ENCODE measurements at regions not wholly inside any gene's neighbourhood (a gene's known extent, or its start where the extent isn't known, plus 50 kb on each side); places are given as distances from the start of the nearest gene placed in this dataset.

- H3K4me3 Mint-ChIP-seq (ENCODE audit: unreplicated experiment): no peak overlapping the region
- no TSS peak for BruUV-seq (replicated peaks)
- H3K4me1 Mint-ChIP-seq (ENCODE audit: insufficient read depth, unreplicated experiment): no peaks in the 10 kb centered on the region
- CTCF ChIA-PET: no interaction called here
- intact Hi-C loops (cut with micrococcal nuclease): no loop called here
- no peaks in the 10 kb centered on the region for H3K36me3 Mint-ChIP-seq (ENCODE audit: insufficient read depth, unreplicated experiment)
- POLR2A ChIA-PET: no interaction called here
- no peak for DNase-seq (ENCODE audit: unreplicated experiment)
- no peaks in the 10 kb centered on the region for H3K27me3 Mint-ChIP-seq (ENCODE audit: insufficient read depth, unreplicated experiment)
- peaks cover 30% of the 10 kb centered on the region for H3K9me3 Mint-ChIP-seq (ENCODE audit: unreplicated experiment)
- no peak overlapping the region for H3K27ac Mint-ChIP-seq (ENCODE audit: low read depth, unreplicated experiment)
- TF ChIP-seq, protein P1, sequence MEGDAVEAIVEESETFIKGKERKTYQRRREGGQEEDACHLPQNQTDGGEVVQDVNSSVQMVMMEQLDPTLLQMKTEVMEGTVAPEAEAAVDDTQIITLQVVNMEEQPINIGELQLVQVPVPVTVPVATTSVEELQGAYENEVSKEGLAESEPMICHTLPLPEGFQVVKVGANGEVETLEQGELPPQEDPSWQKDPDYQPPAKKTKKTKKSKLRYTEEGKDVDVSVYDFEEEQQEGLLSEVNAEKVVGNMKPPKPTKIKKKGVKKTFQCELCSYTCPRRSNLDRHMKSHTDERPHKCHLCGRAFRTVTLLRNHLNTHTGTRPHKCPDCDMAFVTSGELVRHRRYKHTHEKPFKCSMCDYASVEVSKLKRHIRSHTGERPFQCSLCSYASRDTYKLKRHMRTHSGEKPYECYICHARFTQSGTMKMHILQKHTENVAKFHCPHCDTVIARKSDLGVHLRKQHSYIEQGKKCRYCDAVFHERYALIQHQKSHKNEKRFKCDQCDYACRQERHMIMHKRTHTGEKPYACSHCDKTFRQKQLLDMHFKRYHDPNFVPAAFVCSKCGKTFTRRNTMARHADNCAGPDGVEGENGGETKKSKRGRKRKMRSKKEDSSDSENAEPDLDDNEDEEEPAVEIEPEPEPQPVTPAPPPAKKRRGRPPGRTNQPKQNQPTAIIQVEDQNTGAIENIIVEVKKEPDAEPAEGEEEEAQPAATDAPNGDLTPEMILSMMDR (IDR thresholded peaks at IDR 0.05; ENCODE audit: unreplicated experiment): no peak
Measured at GRCh38 chr11:131309776-131310175, 60.6 kb upstream of the NTM start.

- Mint-ChIP-seq H3K4me3 (ENCODE audit: unreplicated experiment) (no peak overlapping the region), H3K36me3 (ENCODE audit: insufficient read depth, unreplicated experiment) (no peaks in the 10 kb centered on the region), H3K9me3 (ENCODE audit: unreplicated experiment) (peaks cover 30% of the 10 kb centered on the region), H3K27ac (ENCODE audit: low read depth, unreplicated experiment) (no peak overlapping the region), H3K4me1 (ENCODE audit: insufficient read depth, unreplicated experiment) (no peaks in the 10 kb centered on the region), H3K27me3 (ENCODE audit: insufficient read depth, unreplicated experiment) (no peaks in the 10 kb centered on the region)
- intact Hi-C loops (cut with micrococcal nuclease): no loop called here
- DNase-seq (ENCODE audit: unreplicated experiment): no peak
- BruUV-seq (replicated peaks): no TSS peak
- ChIA-PET CTCF (interaction anchor here (1.0 kb wide), 1 partner anchor 10 kb away, joined by 3 read pairs; no protein-coding TSS in a partner anchor), POLR2A (no interaction called here)
- TF ChIP-seq, protein P1 (IDR thresholded peaks at IDR 0.05; ENCODE audit: unreplicated experiment): no peak
Measured at GRCh38 chr11:131311776-131312514, 58.5 kb upstream of the NTM start.

Measured in MCF 10A (cell line).